ENCODE measurements at regions not wholly inside any gene's neighbourhood (a gene's known extent, or its start where the extent isn't known, plus 50 kb on each side); places are given as distances from the start of the nearest gene placed in this dataset.
A peak's percentile ranks its signal among the peaks of the same experiment; 100 is the strongest.

DNA sequence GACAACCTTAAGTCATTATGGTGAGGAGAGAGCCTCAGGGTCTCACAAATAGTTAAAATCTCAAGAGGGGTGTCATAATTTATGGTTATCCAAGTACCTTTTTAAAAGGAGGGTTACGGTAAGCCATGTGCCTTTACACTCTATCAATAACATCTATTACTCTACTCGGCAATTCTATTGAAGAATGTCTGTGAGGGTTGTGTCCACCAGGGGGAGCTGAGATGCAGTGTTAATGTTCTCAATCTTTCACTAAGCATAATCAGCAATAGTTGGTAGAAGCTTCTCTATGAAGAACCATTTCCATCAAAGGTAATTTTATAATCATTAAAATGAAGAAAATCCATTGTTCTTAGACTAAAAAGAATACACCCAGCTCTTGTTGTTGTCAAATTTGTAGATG lies 457.4 kb downstream of the CENPC start:
- Mint-ChIP-seq H3K27me3 (no peaks in the 10 kb centered on the region), H3K27ac (no peak overlapping the region), H3K4me1 (no peaks in the 10 kb centered on the region), H3K36me3 (no peaks in the 10 kb centered on the region), H3K4me3 (no peak overlapping the region), H3K9me3 (no peaks in the 10 kb centered on the region)
- Histone ChIP-seq H3K27ac (ENCODE audit: low read length) (no peak overlapping the region), H3K27me3 (replicated peaks in 1 of 2; ENCODE audit: control insufficient read depth in 2 of 2, extremely low read depth in 1 of 2, insufficient read depth in 2 of 2, low read length in 1 of 2) (no peaks in the 10 kb centered on the region), H3K36me3 (ENCODE audit: control insufficient read depth in 2 of 2, extremely low read depth in 1 of 2, insufficient read depth in 1 of 2, low read length in 1 of 2) (no peaks in the 10 kb centered on the region), H3K9me3 (no peaks in the 10 kb centered on the region), H3K4me3 (ENCODE audit: control insufficient read depth in 1 of 2, extremely low read depth in 1 of 2, low read length in 1 of 2) (no peak overlapping the region), H3K4me1 (ENCODE audit: control insufficient read depth in 1 of 2, extremely low read depth in 1 of 2, insufficient read depth in 2 of 2, low read length in 2 of 2) (no peaks in the 10 kb centered on the region)
- ATAC-seq (replicated peaks in 1 of 4): no peak
- DNase-seq: peak in 14 of 35 experiments; percentile 0 to 37 (median 4)
- POLR2A ChIA-PET: no interaction called here
- WGBS (ENCODE audit: insufficient coverage): no CpG with 5 or more reads among the region's 2 CpGs
- CTCF ChIA-PET: interaction anchor here in 1 of 2 donors (2.0 kb wide), 1 partner anchor 239 kb away, joined by 10 read pairs; no protein-coding TSS in a partner anchor

DNA sequence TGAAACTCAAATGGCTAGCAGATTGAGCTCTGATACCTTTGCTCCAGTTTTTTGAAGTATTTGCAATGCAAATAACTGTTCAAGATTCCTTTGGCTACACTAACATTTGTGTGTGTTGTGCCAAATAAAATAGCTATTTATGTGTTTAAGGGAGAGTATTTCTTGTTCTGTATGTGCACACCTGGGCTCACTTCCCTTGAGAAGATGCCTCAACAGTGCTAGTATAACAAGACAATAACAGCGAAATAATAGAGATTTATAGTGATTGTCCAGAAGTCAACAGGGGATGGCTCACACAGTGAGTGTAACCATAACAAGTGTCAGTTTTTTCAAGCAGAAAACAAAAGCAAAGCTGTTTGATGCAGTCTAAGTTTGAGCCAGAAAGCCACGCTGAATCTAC lies 460.5 kb downstream of the CENPC start:
- POLR2A ChIA-PET: no interaction called here
- no peaks in the 10 kb centered on the region for H3K36me3 Mint-ChIP-seq

DNA sequence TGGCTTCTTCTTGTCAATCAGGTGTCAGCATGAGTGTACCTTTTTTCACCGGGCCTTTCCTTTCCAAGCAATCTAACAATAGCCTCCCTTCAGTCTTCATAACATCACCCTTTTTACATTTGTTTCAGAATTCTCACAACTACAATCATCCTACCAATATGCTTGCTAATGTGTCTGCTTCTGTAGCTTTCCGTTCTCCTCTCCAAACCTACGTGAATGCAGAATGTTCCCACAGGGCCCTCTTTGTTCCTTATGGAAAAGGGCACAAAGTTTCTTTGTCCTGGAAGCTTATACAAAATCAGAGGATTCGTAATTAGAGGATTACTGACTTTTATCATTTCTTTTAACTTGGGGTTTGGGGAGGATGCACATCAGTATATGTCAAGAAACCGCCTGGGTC lies 461.8 kb downstream of the CENPC start:
- CTCF ChIA-PET: no interaction called here
- H3K27me3 Mint-ChIP-seq: no peaks in the 10 kb centered on the region
- Histone ChIP-seq H3K9me3 (no peaks in the 10 kb centered on the region), H3K4me3 (ENCODE audit: control insufficient read depth in 1 of 2, extremely low read depth in 1 of 2, low read length in 1 of 2) (no peak overlapping the region), H3K4me1 (ENCODE audit: control insufficient read depth in 1 of 2, extremely low read depth in 1 of 2, insufficient read depth in 2 of 2, low read length in 2 of 2) (no peaks in the 10 kb centered on the region), H3K27ac (ENCODE audit: low read length) (no peak overlapping the region), H3K27me3 (replicated peaks in 1 of 2; ENCODE audit: control insufficient read depth in 2 of 2, extremely low read depth in 1 of 2, insufficient read depth in 2 of 2, low read length in 1 of 2) (no peaks in the 10 kb centered on the region), H3K36me3 (ENCODE audit: control insufficient read depth in 2 of 2, extremely low read depth in 1 of 2, insufficient read depth in 1 of 2, low read length in 1 of 2) (no peaks in the 10 kb centered on the region)
- no peak for ATAC-seq (replicated peaks in 1 of 4)
- WGBS (ENCODE audit: insufficient coverage): 85% methylated on average over 1 of the region's 5 CpGs
- H3K4me3 Mint-ChIP-seq: no peak overlapping the region
- H3K9me3 Mint-ChIP-seq: no peaks in the 10 kb centered on the region
- POLR2A ChIA-PET: no interaction called here
- no peaks in the 10 kb centered on the region for H3K4me1 Mint-ChIP-seq
- H3K27ac Mint-ChIP-seq: no peak overlapping the region
- no peaks in the 10 kb centered on the region for H3K36me3 Mint-ChIP-seq
- DNase-seq: no peak

More for the DNA sequence above, 460.5 kb downstream of the CENPC start:
- Histone ChIP-seq H3K27ac (ENCODE audit: low read length) (no peak overlapping the region), H3K27me3 (replicated peaks in 1 of 2; ENCODE audit: control insufficient read depth in 2 of 2, extremely low read depth in 1 of 2, insufficient read depth in 2 of 2, low read length in 1 of 2) (no peaks in the 10 kb centered on the region), H3K36me3 (ENCODE audit: control insufficient read depth in 2 of 2, extremely low read depth in 1 of 2, insufficient read depth in 1 of 2, low read length in 1 of 2) (no peaks in the 10 kb centered on the region), H3K4me1 (ENCODE audit: control insufficient read depth in 1 of 2, extremely low read depth in 1 of 2, insufficient read depth in 2 of 2, low read length in 2 of 2) (no peaks in the 10 kb centered on the region), H3K4me3 (ENCODE audit: control insufficient read depth in 1 of 2, extremely low read depth in 1 of 2, low read length in 1 of 2) (no peak overlapping the region), H3K9me3 (no peaks in the 10 kb centered on the region)
- Mint-ChIP-seq H3K27ac (no peak overlapping the region), H3K27me3 (no peaks in the 10 kb centered on the region), H3K9me3 (no peaks in the 10 kb centered on the region), H3K4me3 (no peak overlapping the region), H3K4me1 (no peaks in the 10 kb centered on the region)
- no peak for DNase-seq
- 100% methylated on average over 1 of the region's 2 CpGs for WGBS (ENCODE audit: insufficient coverage)
- ATAC-seq (replicated peaks in 1 of 4): no peak
- CTCF ChIA-PET: interaction anchor here in 1 of 2 donors (1.7 kb wide), 1 partner anchor 242 kb away, joined by 4 read pairs; no protein-coding TSS in a partner anchor

DNA sequence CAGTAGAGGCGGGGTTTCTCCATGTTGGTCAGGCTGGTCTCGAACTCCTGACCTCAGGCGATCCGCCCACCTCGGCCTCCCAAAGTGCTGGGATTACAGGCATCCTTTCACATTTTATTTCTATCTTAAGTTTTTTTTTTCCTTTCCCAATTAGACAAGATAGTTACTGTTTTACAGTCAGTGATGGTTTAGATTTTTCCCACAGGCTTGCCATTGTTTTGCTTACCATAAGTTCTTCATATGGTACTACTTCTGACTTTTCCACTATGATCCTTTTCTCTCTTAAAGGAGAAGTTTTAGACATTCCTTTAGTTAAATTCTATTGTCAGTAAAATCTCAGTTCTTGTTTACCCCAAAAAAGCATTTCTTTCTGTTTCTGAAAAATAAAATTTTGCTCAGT lies 462.6 kb downstream of the CENPC start:
- Mint-ChIP-seq H3K27me3 (no peaks in the 10 kb centered on the region), H3K9me3 (no peaks in the 10 kb centered on the region), H3K36me3 (no peaks in the 10 kb centered on the region), H3K4me3 (no peak overlapping the region), H3K4me1 (no peaks in the 10 kb centered on the region), H3K27ac (no peak overlapping the region)
- Histone ChIP-seq H3K9me3 (no peaks in the 10 kb centered on the region), H3K4me1 (ENCODE audit: control insufficient read depth in 1 of 2, extremely low read depth in 1 of 2, insufficient read depth in 2 of 2, low read length in 2 of 2) (no peaks in the 10 kb centered on the region), H3K27ac (ENCODE audit: low read length) (no peak overlapping the region), H3K27me3 (replicated peaks in 1 of 2; ENCODE audit: control insufficient read depth in 2 of 2, extremely low read depth in 1 of 2, insufficient read depth in 2 of 2, low read length in 1 of 2) (no peaks in the 10 kb centered on the region), H3K4me3 (ENCODE audit: control insufficient read depth in 1 of 2, extremely low read depth in 1 of 2, low read length in 1 of 2) (no peak overlapping the region), H3K36me3 (ENCODE audit: control insufficient read depth in 2 of 2, extremely low read depth in 1 of 2, insufficient read depth in 1 of 2, low read length in 1 of 2) (no peaks in the 10 kb centered on the region)
- DNase-seq: no peak
- no CpG with 5 or more reads among the region's 5 CpGs for WGBS (ENCODE audit: insufficient coverage)
- ChIA-PET POLR2A (no interaction called here), CTCF (no interaction called here)
- ATAC-seq (replicated peaks in 1 of 4): no peak

DNA sequence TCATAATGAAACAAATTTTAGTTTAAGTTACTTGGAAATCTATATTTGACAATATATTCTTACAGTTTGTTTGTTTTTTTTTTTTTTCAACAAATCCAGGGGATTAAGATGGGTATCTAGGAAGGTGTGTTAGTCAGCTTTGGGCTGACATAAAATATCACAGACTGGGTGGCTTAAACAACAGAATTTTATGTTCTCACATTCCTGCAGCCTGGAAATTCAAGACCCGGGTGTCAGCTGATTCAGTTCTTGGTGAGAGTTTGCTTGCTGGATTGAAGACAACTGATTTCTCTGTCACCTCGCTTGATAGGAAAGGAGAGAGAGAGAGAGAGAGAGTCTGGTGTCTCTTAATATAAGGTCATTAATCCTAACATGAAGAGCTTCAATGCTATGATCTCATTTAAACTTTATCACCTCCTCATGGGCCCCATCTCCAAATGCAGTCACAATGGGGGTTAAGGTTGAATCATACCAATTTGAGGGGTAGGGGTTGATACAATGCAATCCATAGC lies 465.2 kb downstream of the CENPC start:
- H3K9me3 ChIP-seq: no peaks in the 10 kb centered on the region
- H3K27ac ChIP-seq (ENCODE audit: low read length): no peak overlapping the region
- Mint-ChIP-seq H3K4me3 (no peak overlapping the region), H3K27me3 (no peaks in the 10 kb centered on the region), H3K36me3 (no peaks in the 10 kb centered on the region), H3K27ac (no peak overlapping the region), H3K4me1 (no peaks in the 10 kb centered on the region), H3K9me3 (no peaks in the 10 kb centered on the region)
- ChIA-PET CTCF (no interaction called here), POLR2A (no interaction called here)
- ATAC-seq (replicated peaks in 1 of 4): no peak
- H3K4me3 ChIP-seq (ENCODE audit: control insufficient read depth in 1 of 2, extremely low read depth in 1 of 2, low read length in 1 of 2): no peak overlapping the region
- no peaks in the 10 kb centered on the region for H3K4me1 ChIP-seq (ENCODE audit: control insufficient read depth in 1 of 2, extremely low read depth in 1 of 2, insufficient read depth in 2 of 2, low read length in 2 of 2)
- no peaks in the 10 kb centered on the region for H3K36me3 ChIP-seq (ENCODE audit: control insufficient read depth in 2 of 2, extremely low read depth in 1 of 2, insufficient read depth in 1 of 2, low read length in 1 of 2)
- 100% methylated on average over 1 of the region's 2 CpGs for WGBS (ENCODE audit: insufficient coverage)
- no peak for DNase-seq
- H3K27me3 ChIP-seq (replicated peaks in 1 of 2; ENCODE audit: control insufficient read depth in 2 of 2, extremely low read depth in 1 of 2, insufficient read depth in 2 of 2, low read length in 1 of 2): no peaks in the 10 kb centered on the region

DNA sequence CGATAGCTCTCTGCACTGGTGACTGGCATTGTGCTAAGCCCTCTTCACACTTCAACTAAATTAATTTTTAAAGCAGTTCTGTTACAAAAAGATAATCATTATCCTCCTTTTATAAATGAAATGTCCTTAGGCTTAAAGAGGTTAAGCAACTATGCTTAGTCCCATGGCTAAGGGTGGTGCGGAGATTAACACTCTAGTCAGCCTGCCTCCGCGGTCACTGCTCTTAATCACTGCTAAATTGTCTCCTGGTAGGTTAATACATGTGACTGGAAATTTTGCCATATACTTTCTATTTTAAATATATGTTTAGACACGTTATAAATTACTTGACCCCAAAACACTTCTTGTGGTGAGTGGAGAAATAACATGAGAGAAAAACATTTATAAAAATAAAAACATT lies 473.7 kb downstream of the CENPC start:
- Mint-ChIP-seq H3K4me1 (no peaks in the 10 kb centered on the region), H3K9me3 (peaks cover 10 to 12% (median 10%) of the 10 kb centered on the region in 3 donors), H3K27ac (no peak overlapping the region), H3K27me3 (no peaks in the 10 kb centered on the region), H3K36me3 (no peaks in the 10 kb centered on the region), H3K4me3 (no peak overlapping the region)
- ATAC-seq (replicated peaks in 1 of 4) (no peak), DNase-seq (no peak)
- 100% methylated on average over 1 of the region's 5 CpGs for WGBS (ENCODE audit: insufficient coverage)
- ChIA-PET POLR2A (no interaction called here), CTCF (no interaction called here)
- Histone ChIP-seq H3K4me3 (ENCODE audit: control insufficient read depth in 1 of 2, extremely low read depth in 1 of 2, low read length in 1 of 2) (no peak overlapping the region), H3K27ac (ENCODE audit: low read length) (no peak overlapping the region), H3K4me1 (ENCODE audit: control insufficient read depth in 1 of 2, extremely low read depth in 1 of 2, insufficient read depth in 2 of 2, low read length in 2 of 2) (no peaks in the 10 kb centered on the region), H3K36me3 (ENCODE audit: control insufficient read depth in 2 of 2, extremely low read depth in 1 of 2, insufficient read depth in 1 of 2, low read length in 1 of 2) (no peaks in the 10 kb centered on the region), H3K27me3 (replicated peaks in 1 of 2; ENCODE audit: control insufficient read depth in 2 of 2, extremely low read depth in 1 of 2, insufficient read depth in 2 of 2, low read length in 1 of 2) (peaks cover 0 to 2% of the 10 kb centered on the region in 2 experiments), H3K9me3 (peaks cover 3% of the 10 kb centered on the region)

DNA sequence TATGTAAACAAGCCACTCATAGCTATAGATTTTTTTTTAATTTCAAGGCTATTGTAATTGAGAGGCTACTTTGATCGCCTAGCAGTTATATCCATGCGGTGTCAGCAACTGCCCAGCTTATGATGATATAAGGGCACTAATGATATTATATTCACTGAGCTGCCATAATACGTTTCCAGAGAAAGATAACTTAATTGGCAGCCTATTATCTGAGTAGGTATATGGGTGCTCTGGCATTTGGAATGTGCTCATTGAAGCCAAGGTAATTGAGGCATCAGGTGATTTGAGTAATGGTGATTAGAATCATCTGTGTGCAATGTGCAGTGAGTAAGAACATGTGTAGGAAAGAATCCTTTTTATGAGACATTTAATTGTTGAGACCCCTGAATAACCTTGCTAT lies 490.0 kb downstream of the CENPC start:
- no peaks in the 10 kb centered on the region for H3K36me3 Mint-ChIP-seq
- no peak overlapping the region for H3K4me3 ChIP-seq (ENCODE audit: control insufficient read depth in 1 of 2, extremely low read depth in 1 of 2, low read length in 1 of 2)
- no peaks in the 10 kb centered on the region for H3K36me3 ChIP-seq (ENCODE audit: control insufficient read depth in 2 of 2, extremely low read depth in 1 of 2, insufficient read depth in 1 of 2, low read length in 1 of 2)
- DNase-seq (no peak), ATAC-seq (replicated peaks in 1 of 4) (no peak)
- ChIA-PET CTCF (no interaction called here), POLR2A (no interaction called here)
- H3K9me3 Mint-ChIP-seq: peaks cover 0 to 6% (median 0%) of the 10 kb centered on the region in 3 donors
- no peak overlapping the region for H3K27ac ChIP-seq (ENCODE audit: low read length)
- no peaks in the 10 kb centered on the region for H3K4me1 ChIP-seq (ENCODE audit: control insufficient read depth in 1 of 2, extremely low read depth in 1 of 2, insufficient read depth in 2 of 2, low read length in 2 of 2)
- H3K9me3 ChIP-seq: no peaks in the 10 kb centered on the region
- H3K27me3 Mint-ChIP-seq: no peaks in the 10 kb centered on the region
- no peak overlapping the region for H3K27ac Mint-ChIP-seq
- no peaks in the 10 kb centered on the region for H3K4me1 Mint-ChIP-seq
- no peaks in the 10 kb centered on the region for H3K27me3 ChIP-seq (replicated peaks in 1 of 2; ENCODE audit: control insufficient read depth in 2 of 2, extremely low read depth in 1 of 2, insufficient read depth in 2 of 2, low read length in 1 of 2)
- WGBS (ENCODE audit: insufficient coverage): no CpG with 5 or more reads among the region's 3 CpGs
- no peak overlapping the region for H3K4me3 Mint-ChIP-seq
